ENCODE measurements at regions not wholly inside any gene's neighbourhood (a gene's known extent, or its start where the extent isn't known, plus 50 kb on each side); places are given as distances from the start of the nearest gene placed in this dataset.
"Not testable (repeated sequence)": the region's sequence is repeated elsewhere in the genome, so short reads cannot be mapped to it uniquely, and the experiment has no call there.

DNA sequence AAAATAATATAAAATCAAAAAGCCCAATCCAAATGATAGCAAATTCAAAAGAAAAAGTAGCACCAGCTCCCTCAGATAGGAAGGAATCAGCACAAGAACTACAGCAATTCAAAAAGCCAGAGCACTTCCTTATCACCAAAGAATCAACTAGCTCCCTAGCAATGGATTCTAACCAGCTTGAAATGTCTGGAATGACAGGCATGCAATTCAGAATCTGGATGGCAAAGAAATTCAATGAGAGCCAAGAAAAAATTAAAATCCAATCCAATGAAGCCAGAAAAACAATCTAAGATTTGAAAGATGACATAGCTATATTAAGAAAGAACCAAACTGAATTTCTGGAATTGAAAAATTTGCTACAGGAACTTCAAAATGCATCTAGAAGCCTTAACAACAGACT lies 1334.4 kb upstream of the ALCAM start:
- no peak for DNase-seq (ENCODE audit: low read depth)

DNA sequence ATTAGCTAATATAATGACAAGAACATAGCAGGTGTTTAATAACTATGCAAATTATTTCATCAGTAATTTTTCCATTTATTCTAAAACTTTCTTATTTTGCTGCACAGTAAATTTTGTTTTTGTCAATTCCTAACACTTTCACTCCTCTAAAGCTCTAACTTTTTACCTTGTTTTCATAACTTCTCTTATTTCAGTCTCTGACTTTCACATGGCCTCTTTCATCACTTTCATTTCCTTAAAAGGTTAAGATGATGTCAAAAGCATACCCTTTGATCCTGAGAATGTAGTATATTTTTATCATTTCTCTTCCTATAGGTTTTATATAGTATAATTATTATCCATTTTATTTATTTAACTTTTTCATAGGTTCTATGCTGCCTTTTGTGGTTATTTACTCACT lies 1325.8 kb upstream of the ALCAM start:
- no peak overlapping the region for H3K4me3 ChIP-seq (ENCODE audit: low read depth, low read length)
- TF ChIP-seq, protein P1, sequence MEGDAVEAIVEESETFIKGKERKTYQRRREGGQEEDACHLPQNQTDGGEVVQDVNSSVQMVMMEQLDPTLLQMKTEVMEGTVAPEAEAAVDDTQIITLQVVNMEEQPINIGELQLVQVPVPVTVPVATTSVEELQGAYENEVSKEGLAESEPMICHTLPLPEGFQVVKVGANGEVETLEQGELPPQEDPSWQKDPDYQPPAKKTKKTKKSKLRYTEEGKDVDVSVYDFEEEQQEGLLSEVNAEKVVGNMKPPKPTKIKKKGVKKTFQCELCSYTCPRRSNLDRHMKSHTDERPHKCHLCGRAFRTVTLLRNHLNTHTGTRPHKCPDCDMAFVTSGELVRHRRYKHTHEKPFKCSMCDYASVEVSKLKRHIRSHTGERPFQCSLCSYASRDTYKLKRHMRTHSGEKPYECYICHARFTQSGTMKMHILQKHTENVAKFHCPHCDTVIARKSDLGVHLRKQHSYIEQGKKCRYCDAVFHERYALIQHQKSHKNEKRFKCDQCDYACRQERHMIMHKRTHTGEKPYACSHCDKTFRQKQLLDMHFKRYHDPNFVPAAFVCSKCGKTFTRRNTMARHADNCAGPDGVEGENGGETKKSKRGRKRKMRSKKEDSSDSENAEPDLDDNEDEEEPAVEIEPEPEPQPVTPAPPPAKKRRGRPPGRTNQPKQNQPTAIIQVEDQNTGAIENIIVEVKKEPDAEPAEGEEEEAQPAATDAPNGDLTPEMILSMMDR (IDR thresholded peaks at IDR 0.05; ENCODE audit: low read depth, low read length, missing control alignments): no peak
- DNase-seq (ENCODE audit: low read depth): no peak

More for the DNA sequence above, 1334.4 kb upstream of the ALCAM start:
- TF ChIP-seq, protein P1 (IDR thresholded peaks at IDR 0.05; ENCODE audit: low read depth, low read length, missing control alignments): no peak
- no peak overlapping the region for H3K4me3 ChIP-seq (ENCODE audit: low read depth, low read length)

- not testable (repeated sequence) for DNase-seq (ENCODE audit: low read depth); H3K4me3 ChIP-seq (ENCODE audit: low read depth, low read length)
These were observed 1323.6 kb upstream of the ALCAM start for GRCh38 chr3:104043001-104043543.

DNA sequence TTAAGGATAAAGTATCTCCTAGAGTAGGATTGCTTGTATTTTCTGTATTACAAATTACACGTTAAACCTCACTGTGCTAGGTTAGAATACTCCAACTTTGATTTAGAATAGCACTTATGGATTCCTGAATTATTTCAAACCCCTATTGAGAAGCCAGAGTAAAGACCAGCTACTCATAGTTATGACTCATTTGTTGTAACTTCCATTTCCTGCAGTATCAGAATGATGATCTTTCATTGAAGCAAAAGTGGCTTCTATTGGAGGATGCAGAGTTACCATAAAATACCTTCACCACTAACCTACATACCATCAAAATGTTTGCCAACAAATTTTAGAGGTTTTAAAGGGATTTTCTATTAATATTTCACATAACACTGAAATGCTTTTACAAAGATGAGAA lies 1322.7 kb upstream of the ALCAM start:
- TF ChIP-seq, protein P1 (IDR thresholded peaks at IDR 0.05; ENCODE audit: low read depth, low read length, missing control alignments): no peak
- no peak overlapping the region for H3K4me3 ChIP-seq (ENCODE audit: low read depth, low read length)
- no peak for DNase-seq (ENCODE audit: low read depth)

- no peak for DNase-seq (ENCODE audit: low read depth)
- no peak overlapping the region for H3K4me3 ChIP-seq (ENCODE audit: low read depth, low read length)
- TF ChIP-seq, protein P1 (IDR thresholded peaks at IDR 0.05; ENCODE audit: low read depth, low read length, missing control alignments): no peak
These were observed 1300.1 kb upstream of the ALCAM start for GRCh38 chr3:104066658-104067057.

GRCh38 chr3:104069114-104069513 lies 1297.6 kb upstream of the ALCAM start:
- no peak overlapping the region for H3K4me3 ChIP-seq (ENCODE audit: low read depth, low read length)
- DNase-seq (ENCODE audit: low read depth): no peak
- TF ChIP-seq, protein P1 (IDR thresholded peaks at IDR 0.05; ENCODE audit: low read depth, low read length, missing control alignments): no peak

DNA sequence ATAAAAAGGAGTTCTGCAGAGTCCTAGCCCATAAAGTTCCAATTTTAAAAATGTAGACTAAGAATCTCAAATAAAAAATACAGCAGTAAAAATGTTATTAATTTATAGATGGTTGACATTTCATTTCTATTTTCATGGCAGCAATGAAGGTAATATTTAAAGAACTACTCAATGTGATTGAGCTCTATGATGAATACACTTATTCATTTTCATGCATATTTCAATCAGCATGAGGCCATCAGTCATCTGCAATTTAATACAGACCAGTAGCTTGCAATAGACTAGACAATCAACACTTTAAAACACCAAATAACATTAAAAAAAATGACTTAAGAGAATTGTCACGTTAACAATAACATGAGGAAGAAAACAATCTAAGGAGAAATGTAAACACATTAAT lies 1295.8 kb upstream of the ALCAM start:
- TF ChIP-seq, protein P1 (IDR thresholded peaks at IDR 0.05; ENCODE audit: low read depth, low read length, missing control alignments): no peak
- DNase-seq (ENCODE audit: low read depth): no peak

More for the DNA sequence above, 1295.8 kb upstream of the ALCAM start:
- H3K4me3 ChIP-seq (ENCODE audit: low read depth, low read length): no peak overlapping the region

All from GM12864 (cell line).